ENCODE measurements at regions not wholly inside any gene's neighbourhood (a gene's known extent, or its start where the extent isn't known, plus 50 kb on each side); places are given as distances from the start of the nearest gene placed in this dataset.

- DNase-seq (ENCODE audit: low spot score), result no peak
- CTCF ChIA-PET, result no interaction called here
- POLR2A ChIA-PET (ENCODE audit: low non-redundant PET), result no interaction called here
- H3K27ac ChIP-seq, result no peak overlapping the region
- no peak for TF ChIP-seq CTCF (conservative IDR thresholded peaks at IDR 0.05; ENCODE audit: low read depth)
These were observed 307.3 kb upstream of the MPDZ start for GRCh38 chr9:13586587-13587374.

GRCh38 chr9:13580760-13581159 lies 301.3 kb upstream of the MPDZ start:
- CTCF ChIA-PET, result no interaction called here
- TF ChIP-seq CTCF (conservative IDR thresholded peaks at IDR 0.05; ENCODE audit: low read depth), result no peak
- no peak for DNase-seq (ENCODE audit: low spot score)
- H3K27ac ChIP-seq, result no peak overlapping the region
- POLR2A ChIA-PET (ENCODE audit: low non-redundant PET), result no interaction called here

GRCh38 chr9:13580131-13580530 lies 300.6 kb upstream of the MPDZ start:
- H3K27ac ChIP-seq, result no peak overlapping the region
- DNase-seq (ENCODE audit: low spot score), result no peak
- CTCF ChIA-PET, result no interaction called here
- POLR2A ChIA-PET (ENCODE audit: low non-redundant PET), result no interaction called here
- TF ChIP-seq CTCF (conservative IDR thresholded peaks at IDR 0.05; ENCODE audit: low read depth), result no peak

- no peak for DNase-seq (ENCODE audit: low spot score)
These were observed 296.6 kb upstream of the MPDZ start for GRCh38 chr9:13576101-13576500.

GRCh38 chr9:13575558-13575957 lies 296.1 kb upstream of the MPDZ start:
- ChIA-PET CTCF (no interaction called here), POLR2A (ENCODE audit: low non-redundant PET) (no interaction called here)
- no peak overlapping the region for H3K27ac ChIP-seq
- no peak for TF ChIP-seq CTCF (conservative IDR thresholded peaks at IDR 0.05; ENCODE audit: low read depth)
- DNase-seq (ENCODE audit: low spot score), result no peak

More at GRCh38 chr9:13576101-13576500, 296.6 kb upstream of the MPDZ start:
- ChIA-PET POLR2A (ENCODE audit: low non-redundant PET) (no interaction called here), CTCF (no interaction called here)
- H3K27ac ChIP-seq, result no peak overlapping the region
- TF ChIP-seq CTCF (conservative IDR thresholded peaks at IDR 0.05; ENCODE audit: low read depth), result no peak

- ChIA-PET POLR2A (ENCODE audit: low non-redundant PET) (no interaction called here), CTCF (interaction anchor here (1.0 kb wide), 1 partner anchor 16 kb away, joined by 4 read pairs; no protein-coding TSS in a partner anchor)
- no peak for DNase-seq (ENCODE audit: low spot score)
- H3K27ac ChIP-seq, result no peak overlapping the region
- TF ChIP-seq CTCF (conservative IDR thresholded peaks at IDR 0.05; ENCODE audit: low read depth), result no peak
These were observed 290.8 kb upstream of the MPDZ start for GRCh38 chr9:13570068-13570974.

Measured in RWPE1 (cell line).